GM21423 (cell line): ENCODE measurements at regions not wholly inside any gene's neighbourhood (a gene's known extent, or its start where the extent isn't known, plus 50 kb on each side); places are given as distances from the start of the nearest gene placed in this dataset.

Source experiments
- ATAC-seq: cut with Tn5 transposase; IDR thresholded peaks from one replicate; pipeline ENCODE4 v1.9.1; 2021; ENCODE audit warnings: mild to moderate bottlenecking, moderate library complexity; ENCODE audit not compliant: unreplicated experiment

- ATAC-seq, result no peak
These were observed 103.5 kb upstream of the NR3C1 start for GRCh38 chr5:143506836-143507552.

- ATAC-seq, result no peak
These were observed 102.4 kb upstream of the NR3C1 start for GRCh38 chr5:143505934-143506333.

- no peak for ATAC-seq
These were observed 101.9 kb upstream of the NR3C1 start for GRCh38 chr5:143505354-143505753.

- no peak for ATAC-seq
These were observed 98.0 kb upstream of the NR3C1 start for GRCh38 chr5:143501310-143502044.

GRCh38 chr5:143499480-143500114 lies 96.1 kb upstream of the NR3C1 start:
- no peak for ATAC-seq

- no peak for ATAC-seq
These were observed 95.3 kb upstream of the NR3C1 start for GRCh38 chr5:143498821-143499220.

GRCh38 chr5:143497749-143498148 lies 94.3 kb upstream of the NR3C1 start:
- no peak for ATAC-seq

- no peak for ATAC-seq
These were observed 93.5 kb upstream of the NR3C1 start for GRCh38 chr5:143496943-143497342.

GRCh38 chr5:143495821-143496275 lies 92.4 kb upstream of the NR3C1 start:
- ATAC-seq, result no peak

- ATAC-seq, result no peak
These were observed 91.6 kb upstream of the NR3C1 start for GRCh38 chr5:143495110-143495509.

- ATAC-seq, result no peak
These were observed 91.1 kb upstream of the NR3C1 start for GRCh38 chr5:143494595-143494994.

- no peak for ATAC-seq
These were observed 90.7 kb upstream of the NR3C1 start for GRCh38 chr5:143494162-143494561.

GRCh38 chr5:143492783-143493182 lies 89.3 kb upstream of the NR3C1 start:
- ATAC-seq, result no peak

GRCh38 chr5:143491646-143492045 lies 88.2 kb upstream of the NR3C1 start:
- ATAC-seq, result no peak

- no peak for ATAC-seq
These were observed 84.9 kb upstream of the NR3C1 start for GRCh38 chr5:143488381-143488780.

- no peak for ATAC-seq
These were observed 81.1 kb upstream of the NR3C1 start for GRCh38 chr5:143484601-143485000.

- ATAC-seq, result no peak
These were observed 78.4 kb upstream of the NR3C1 start for GRCh38 chr5:143481697-143482531.

GRCh38 chr5:143480001-143480400 lies 76.5 kb upstream of the NR3C1 start:
- ATAC-seq, result no peak

GRCh38 chr5:143479394-143479793 lies 75.9 kb upstream of the NR3C1 start:
- ATAC-seq, result no peak

- ATAC-seq, result no peak
These were observed 73.2 kb upstream of the NR3C1 start for GRCh38 chr5:143476601-143477211.

- no peak for ATAC-seq
These were observed 71.1 kb upstream of the NR3C1 start for GRCh38 chr5:143474616-143475015.
